ENCODE measurements at regions not wholly inside any gene's neighbourhood (a gene's known extent, or its start where the extent isn't known, plus 50 kb on each side); places are given as distances from the start of the nearest gene placed in this dataset.

DNA sequence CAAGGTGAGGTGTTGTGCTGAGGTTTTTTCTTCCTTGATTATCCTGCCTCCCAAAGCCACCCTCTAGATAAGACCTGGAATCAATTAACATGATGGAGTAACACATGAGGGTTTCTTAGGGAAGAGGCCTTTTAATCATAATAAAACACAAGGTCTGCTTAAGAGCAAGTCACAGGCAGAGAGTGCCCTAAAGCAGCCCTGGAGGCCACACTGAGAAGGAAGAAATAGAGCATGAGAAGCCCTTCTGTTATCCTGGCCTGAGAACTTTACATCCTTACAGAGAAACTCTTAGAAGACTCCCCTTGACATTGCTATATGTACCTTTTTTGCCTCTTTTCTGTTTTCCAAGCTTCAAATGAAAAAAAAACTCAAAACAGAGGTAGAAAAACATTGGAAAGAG is 132.3 kb downstream of the CEP57L1 start:
- no peak for TF ChIP-seq EZH2 (IDR thresholded peaks at IDR 0.05)
- TF ChIP-seq POLR2AphosphoS5 (IDR thresholded peaks at IDR 0.05; ENCODE audit: borderline replicate concordance, low read depth, low read length) = no peak
- no peak for TF ChIP-seq FOXP2 (optimal IDR thresholded peaks at IDR 0.05; ENCODE audit: control extremely low read depth, extremely low read length, insufficient read depth)

Data from SK-N-MC (cell line).